SK-N-SH (cell line): ENCODE measurements at regions not wholly inside any gene's neighbourhood (a gene's known extent, or its start where the extent isn't known, plus 50 kb on each side); places are given as distances from the start of the nearest gene placed in this dataset.
A peak's percentile ranks its signal among the peaks of the same experiment; 100 is the strongest.

Experiments
- CTCF ChIA-PET: fragments of 300-600, 350-600 bp; formaldehyde crosslinking; extraction: SDS; loops from one replicate; lab custom pipeline; 2021; lab: Yijun Ruan, JAX
- POLR2A ChIA-PET: fragments of 350-600 bp; sonication (Branson Sonifier 250); formaldehyde crosslinking; extraction: SDS; loops from one replicate; lab custom pipeline; 2020; ENCODE audit warnings: antibody characterized with exemption, inconsistent platforms; lab: Yijun Ruan, JAX
- DNase-seq: peaks from one replicate; pipeline ENCODE4 v3.0.0; 2012
- H2AFZ ChIP-seq: fragments of 200-600 bp; sonication (generic); 2 replicates; pipeline ENCODE4 v1.8.1; 2016; ENCODE audit warnings: antibody characterized with exemption, mild to moderate bottlenecking, low read depth
- H3F3A ChIP-seq: fragments of 200-600 bp; sonication (generic); replicated peaks from 2 replicates; pipeline ENCODE3; 2016; ENCODE audit warnings: antibody characterized with exemption, mild to moderate bottlenecking; ENCODE audit not compliant: insufficient read depth
- H3K27ac ChIP-seq, 2 experiments: fragments of 200-500 bp in 1 of 2; fragments of 200-600 bp in 1 of 2; sonication (Bioruptor generic) in 1 of 2; sonication (generic), shearing (Covaris generic) in 1 of 2; 2 replicates each; pipeline versions ENCODE4 v1.5.1 to v1.6.1; 2014 to 2016; ENCODE audit warnings: low read depth in 2 of 2, inconsistent platforms in 1 of 2, low read length in 1 of 2, mild to moderate bottlenecking in 1 of 2, mixed read lengths in 1 of 2
- H3K27me3 ChIP-seq: fragments of 200-600 bp; sonication (generic), shearing (Covaris generic); 2 replicates; pipeline ENCODE4 v1.6.1; 2016; ENCODE audit warnings: mixed run types; ENCODE audit not compliant: insufficient read depth
- H3K36me3 ChIP-seq, 2 experiments: fragments of 200-500 bp in 1 of 2; fragments of 200-600 bp in 1 of 2; sonication (Bioruptor generic) in 1 of 2; sonication (generic) in 1 of 2; replicated peaks in 1 of 2; 2 replicates each; pipeline versions ENCODE3 to v1.5.1; 2014 to 2016; ENCODE audit warnings: low read length in 1 of 2, mild to moderate bottlenecking in 1 of 2; ENCODE audit not compliant: insufficient read depth in 2 of 2, control insufficient read depth in 1 of 2
- H3K4me1 ChIP-seq, 2 experiments: fragments of 200-500 bp in 1 of 2; fragments of 200-600 bp in 1 of 2; sonication (Bioruptor generic) in 1 of 2; sonication (generic), shearing (Covaris generic) in 1 of 2; 2 replicates each; pipeline versions ENCODE4 v1.5.1 to v1.6.1; 2014 to 2016; ENCODE audit warnings: low read depth in 1 of 2, low read length in 1 of 2, mixed run types in 1 of 2; ENCODE audit not compliant: insufficient read depth in 2 of 2, control insufficient read depth in 1 of 2
- H3K4me2 ChIP-seq: fragments of 200-600 bp; sonication (generic), shearing (Covaris generic); 2 replicates; pipeline ENCODE4 v1.6.1; 2017; ENCODE audit warnings: mixed run types
- H3K4me3 ChIP-seq, 2 experiments: fragments of 200-500 bp in 1 of 2; fragments of 200-600 bp in 1 of 2; sonication (Bioruptor generic) in 1 of 2; sonication (generic), shearing (Covaris generic) in 1 of 2; 2 replicates each; pipeline versions ENCODE4 v1.5.1 to v1.8.1; 2014 to 2016; ENCODE audit warnings: low read depth in 2 of 2, inconsistent platforms in 1 of 2, low read length in 1 of 2, mild to moderate bottlenecking in 1 of 2, mixed read lengths in 1 of 2, moderate library complexity in 1 of 2
- H3K79me2 ChIP-seq: fragments of 200-600 bp; sonication (generic); 2 replicates; pipeline ENCODE4 v1.8.1; 2017; ENCODE audit warnings: mild to moderate bottlenecking; ENCODE audit not compliant: insufficient read depth
- H3K9ac ChIP-seq: fragments of 200-600 bp; sonication (generic); 2 replicates; pipeline ENCODE4 v1.6.1; 2017; ENCODE audit warnings: mixed run types
- H3K9me2 ChIP-seq: fragments of 200-600 bp; sonication (generic); 2 replicates; pipeline ENCODE4 v1.6.1; 2017; ENCODE audit warnings: mixed run types
- H3K9me3 ChIP-seq: fragments of 200-600 bp; sonication (generic); 2 replicates; pipeline ENCODE4 v1.6.1; 2017; ENCODE audit warnings: mixed run types, mild to moderate bottlenecking, moderate library complexity
- H4K20me1 ChIP-seq: fragments of 200-600 bp; sonication (generic); 2 replicates; pipeline ENCODE4 v1.6.1; 2017; ENCODE audit warnings: mild to moderate bottlenecking, mixed run types; ENCODE audit not compliant: insufficient read depth
- CTCF ChIP-seq: fragments of 200-600 bp; sonication (generic); IDR thresholded peaks from 2 replicates; pipeline ENCODE4 v1.6.1; 2017; ENCODE audit warnings: antibody characterized with exemption, mild to moderate bottlenecking, moderate library complexity
- ELF1 ChIP-seq: IDR thresholded peaks from 2 replicates; pipeline ENCODE4 v1.4.0; 2012
- EP300 ChIP-seq, 2 experiments: IDR thresholded peaks; 2 replicates each; pipeline versions ENCODE4 v1.4.0 to v1.6.1; 2012; ENCODE audit warnings: borderline replicate concordance in 1 of 2, low read depth in 1 of 2, low read length in 1 of 2
- FOSL2 ChIP-seq: IDR thresholded peaks from 2 replicates; pipeline ENCODE4 v1.4.0; 2012; ENCODE audit warnings: low read depth, mild to moderate bottlenecking, moderate library complexity, borderline replicate concordance
- RAD21 ChIP-seq: IDR thresholded peaks from 2 replicates; pipeline ENCODE4 v1.6.1; 2012; ENCODE audit warnings: mild to moderate bottlenecking, low read length
- USF1 ChIP-seq: IDR thresholded peaks from 2 replicates; pipeline ENCODE4 v1.4.0; 2012; ENCODE audit warnings: low read depth, borderline replicate concordance
- YY1 ChIP-seq: IDR thresholded peaks from 2 replicates; pipeline ENCODE4 v1.4.0; 2012; ENCODE audit warnings: low read depth, mild to moderate bottlenecking
- WGBS: methylation state at CpG from one replicate; pipeline ENCODE4 v1.1.6; 2017; ENCODE audit warnings: low lambda C conversion rate; 5-methylcytosine and 5-hydroxymethylcytosine counted together

- Histone ChIP-seq H3K36me3 (no peaks in the 10 kb centered on the region), H4K20me1 (no peaks in the 10 kb centered on the region), H3K4me1 (peaks cover 0 to 9% of the 10 kb centered on the region in 2 experiments; a peak in 1 of 4 replicates), H3K9me2 (no peaks in the 10 kb centered on the region), H2AFZ (peak overlapping the region; percentile 63; the same call in 1 of the 2 replicates), H3K9ac (no peak overlapping the region), H3F3A (peaks cover 11% of the 10 kb centered on the region), H3K27ac (peak overlapping the region in 1 of 2 experiments; percentile 39; a peak in 2 of 4 replicates), H3K27me3 (no peaks in the 10 kb centered on the region), H3K4me3 (no peak overlapping the region), H3K4me2 (no peak overlapping the region), H3K9me3 (no peaks in the 10 kb centered on the region), H3K79me2 (no peaks in the 10 kb centered on the region)
- 77% methylated on average over 3 of the region's 3 CpGs for WGBS
- ChIA-PET POLR2A (interaction anchor here (0.6 to 1.3 kb wide), 2 partner anchors 9 to 19 kb away, joined by 3 to 4 read pairs; no protein-coding TSS in a partner anchor), CTCF (no interaction called here)
- TF ChIP-seq FOSL2, result peak; percentile 19; the same call in 1 of the 2 replicates
- TF ChIP-seq EP300 (IDR thresholded peaks at IDR 0.05; ENCODE audit: borderline replicate concordance in 1 of 2, low read depth in 1 of 2, low read length in 1 of 2), result no peak
- no peak for DNase-seq
These were observed 64.5 kb downstream of the OR2B2 start for GRCh38 chr6:27847706-27848105.

GRCh38 chr6:27840572-27840971, 71.6 kb downstream of the OR2B2 start:
- CTCF ChIA-PET, result interaction anchor here (1.2 kb wide), 1 partner anchor 1848 kb away, joined by 3 read pairs; no protein-coding TSS in a partner anchor

More at GRCh38 chr6:27840572-27840971, 71.6 kb downstream of the OR2B2 start:
- TF ChIP-seq ELF1 (no peak), RAD21 (no peak), CTCF (no peak), YY1 (no peak), USF1 (no peak)
- H3K36me3 ChIP-seq, result peaks cover 5 to 8% of the 10 kb centered on the region in 2 experiments
- no peaks in the 10 kb centered on the region for H3K27me3 ChIP-seq
- H3K4me3 ChIP-seq, result no peak overlapping the region; a peak in 1 of 4 replicates
- peaks cover 27% of the 10 kb centered on the region for H3F3A ChIP-seq
- POLR2A ChIA-PET, result interaction anchor here (0.6 to 1.8 kb wide), 2 partner anchors 24 to 53 kb away, joined by 3 to 4 read pairs; a partner anchor contains a TSS
- 0 out of 2 replicates have a peak overlapping the region, but pooled peaks have one; percentile 97 for H3K4me2 ChIP-seq
- H3K9me2 ChIP-seq, result no peaks in the 10 kb centered on the region
- 100% methylated on average over 3 of the region's 3 CpGs for WGBS
- no peak overlapping the region for H2AFZ ChIP-seq
- H3K79me2 ChIP-seq, result peaks cover 31% of the 10 kb centered on the region
- peak overlapping the region; percentile 99; the same call in 1 of the 2 replicates for H3K9ac ChIP-seq
- H4K20me1 ChIP-seq, result no peaks in the 10 kb centered on the region
- H3K27ac ChIP-seq, result peak overlapping the region in 1 of 2 experiments; percentile 97; a peak in 3 of 4 replicates
- no peaks in the 10 kb centered on the region; a peak in 2 of 4 replicates for H3K4me1 ChIP-seq
- H3K9me3 ChIP-seq, result no peaks in the 10 kb centered on the region
- no peak for DNase-seq
